Thyroid gland (tissue), 4 donors: ENCODE measurements at regions not wholly inside any gene's neighbourhood (a gene's known extent, or its start where the extent isn't known, plus 50 kb on each side); places are given as distances from the start of the nearest gene placed in this dataset.

Source experiments
- CTCF ChIP-seq, 6 experiments: fragments of 200-600 bp in 3 of 6; fragments of 450-650 bp in 3 of 6; sonication (generic) in 3 of 6; IDR thresholded peaks; one replicate each; pipeline ENCODE4 v1.5.1; 2016 to 2019; ENCODE audit warnings: antibody characterized with exemption in 6 of 6, mild to moderate bottlenecking in 2 of 6, inconsistent platforms in 1 of 6, moderate library complexity in 1 of 6
- POLR2A ChIP-seq, 2 donors: fragments of 450-650 bp; IDR thresholded peaks; one replicate each; pipeline ENCODE4 v1.6.1; 2017; ENCODE audit warnings: antibody characterized with exemption in 2 of 2, mild to moderate bottlenecking in 2 of 2, moderate library complexity in 1 of 2

GRCh38 chr4:124199185-124199584 is 513.3 kb downstream of the ANKRD50 start:
- TF ChIP-seq CTCF (IDR thresholded peaks at IDR 0.05) (no peak), POLR2A (IDR thresholded peaks at IDR 0.05) (no peak)
